Dedifferentiated amniotic fluid mesenchymal stem cell (primary cell): ENCODE measurements at regions not wholly inside any gene's neighbourhood (a gene's known extent, or its start where the extent isn't known, plus 50 kb on each side); places are given as distances from the start of the nearest gene placed in this dataset.

Experiments used
- DNase-seq: peaks from one replicate; pipeline ENCODE4 v3.0.0-alpha.2; 2016; ENCODE audit errors: extremely low spot score

DNA sequence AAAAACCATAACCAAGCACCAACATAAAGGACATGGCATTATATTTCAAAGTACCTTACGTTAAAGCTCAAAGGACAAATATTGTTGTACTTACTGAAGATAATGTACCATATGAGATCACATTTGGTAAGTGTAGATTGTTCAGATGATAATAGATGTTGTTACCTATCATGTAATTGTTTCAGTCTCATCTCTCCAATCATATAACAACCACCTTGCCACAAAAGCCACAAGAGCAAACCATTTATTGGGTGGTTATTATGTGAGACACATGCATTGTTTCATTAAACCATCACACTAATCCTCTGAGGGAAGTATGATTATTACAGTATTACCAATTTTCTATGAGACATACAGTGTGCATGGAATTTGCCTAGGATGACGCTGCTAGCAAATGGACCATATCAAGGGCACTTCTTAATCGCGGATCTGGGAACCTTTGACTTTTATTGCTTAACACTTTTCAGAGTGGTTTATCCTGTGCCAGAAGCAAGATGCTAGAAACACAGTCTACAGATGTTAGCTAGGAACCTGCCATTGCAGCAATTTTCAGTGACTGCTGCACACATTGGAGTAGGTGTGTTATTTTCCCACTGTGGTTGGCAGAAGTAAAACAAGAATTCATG lies 149.8 kb upstream of the AKIRIN2 start:
- no peak for DNase-seq

DNA sequence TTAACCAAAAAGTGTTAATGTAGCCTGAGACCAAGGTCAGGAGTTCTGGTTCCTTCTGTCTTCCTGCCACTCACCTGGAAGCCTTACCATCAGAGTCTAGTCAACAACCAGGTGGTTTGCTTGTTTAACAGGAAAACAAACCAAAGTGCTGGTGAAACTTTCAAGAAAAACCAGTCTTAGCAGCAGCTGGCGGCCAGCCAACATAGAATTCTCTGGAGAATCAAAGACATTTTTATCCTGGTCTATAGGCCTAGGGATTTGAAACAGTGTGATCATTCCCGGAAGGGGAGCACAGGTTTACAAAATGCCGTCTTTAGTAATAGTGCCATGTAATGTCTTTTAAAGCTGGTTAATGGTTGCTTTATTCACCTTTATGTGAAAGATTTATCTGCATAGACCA lies 146.6 kb upstream of the AKIRIN2 start:
- no peak for DNase-seq

DNA sequence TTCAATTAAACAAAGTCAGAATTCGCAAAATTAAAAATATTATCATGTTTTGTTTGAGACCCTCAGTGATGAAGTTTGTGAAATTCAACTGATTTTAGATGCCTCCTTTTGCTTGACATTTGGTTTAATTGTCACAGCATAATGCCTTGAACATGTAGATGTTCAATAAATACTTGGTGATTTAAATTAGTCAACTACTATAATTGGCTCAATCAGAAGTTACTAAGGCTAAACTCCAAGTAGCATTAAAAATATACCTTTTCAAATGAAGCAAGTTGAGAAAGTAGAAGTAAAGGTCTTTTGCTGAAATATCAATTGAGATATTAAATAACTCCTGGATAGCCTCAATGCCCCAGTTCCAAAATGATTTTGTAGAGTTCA lies 145.8 kb upstream of the AKIRIN2 start:
- no peak for DNase-seq

DNA sequence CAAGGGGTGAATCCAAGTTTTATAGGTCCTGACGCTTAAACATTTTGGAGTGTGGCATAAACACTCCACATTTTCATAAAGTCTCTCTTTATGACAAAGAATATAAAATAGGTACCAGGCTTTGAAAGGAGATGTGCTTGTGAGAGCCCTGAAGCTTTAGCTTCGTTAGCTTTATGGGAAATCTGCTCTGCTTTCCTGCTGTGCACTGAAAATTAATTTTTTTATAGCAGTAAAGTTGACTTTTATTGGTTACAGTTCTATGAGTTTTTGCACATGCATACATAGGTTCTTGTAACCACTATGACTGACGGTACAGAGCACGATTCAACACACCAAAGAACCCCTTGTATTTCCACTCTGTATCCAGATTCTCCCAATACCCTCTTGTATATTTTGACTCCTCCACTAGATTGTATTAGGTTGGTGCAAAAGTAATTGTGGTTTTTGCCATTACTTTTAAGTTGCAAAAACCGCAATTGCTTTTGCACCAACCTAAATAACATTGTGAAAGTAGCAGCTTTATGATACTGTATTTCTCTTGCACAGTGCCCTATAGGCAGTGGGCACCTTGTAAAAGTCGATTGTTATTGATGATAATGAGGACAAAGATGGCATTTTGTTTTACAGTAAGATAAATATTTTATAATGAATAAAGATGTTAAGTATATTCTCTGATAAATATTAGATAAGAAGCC lies 145.2 kb upstream of the AKIRIN2 start:
- DNase-seq: no peak

DNA sequence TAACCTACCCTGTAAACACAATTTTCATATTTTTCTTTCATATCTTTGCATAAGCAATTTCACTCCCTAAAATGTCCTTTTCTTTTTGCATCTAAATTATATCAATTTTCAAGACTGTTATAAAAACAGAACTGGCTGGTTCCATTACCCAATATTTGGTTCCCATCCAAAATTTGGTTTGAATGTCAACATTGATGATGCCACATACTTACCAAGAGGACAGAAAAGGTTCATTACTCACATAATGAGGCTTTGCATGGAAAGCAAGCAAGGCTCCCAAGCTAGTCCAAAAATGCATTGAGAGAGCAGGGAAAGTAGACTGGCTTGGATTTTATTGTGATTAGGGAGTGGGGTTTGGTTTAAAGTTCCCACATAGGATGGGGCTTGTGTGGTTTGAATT lies 144.4 kb upstream of the AKIRIN2 start:
- no peak for DNase-seq

DNA sequence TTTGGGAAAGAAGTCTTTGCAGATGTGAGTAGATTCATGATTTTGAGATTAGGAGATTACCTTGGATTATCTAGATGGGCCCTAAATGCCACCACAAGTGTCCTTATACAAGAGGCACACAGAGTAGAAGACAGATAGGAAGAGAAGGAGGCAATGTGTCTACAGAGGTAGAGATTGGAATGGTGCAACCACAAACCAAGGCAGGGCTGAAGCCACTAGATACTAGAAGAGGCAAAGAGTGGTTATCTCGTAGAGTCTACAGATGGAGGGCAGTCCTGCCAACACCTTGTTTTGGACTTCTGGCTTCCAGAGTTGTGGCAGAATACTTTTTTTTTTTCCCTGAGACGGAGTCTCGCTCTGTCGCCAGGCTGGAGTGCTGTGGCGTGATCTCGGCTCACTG lies 138.3 kb upstream of the AKIRIN2 start:
- DNase-seq: no peak

DNA sequence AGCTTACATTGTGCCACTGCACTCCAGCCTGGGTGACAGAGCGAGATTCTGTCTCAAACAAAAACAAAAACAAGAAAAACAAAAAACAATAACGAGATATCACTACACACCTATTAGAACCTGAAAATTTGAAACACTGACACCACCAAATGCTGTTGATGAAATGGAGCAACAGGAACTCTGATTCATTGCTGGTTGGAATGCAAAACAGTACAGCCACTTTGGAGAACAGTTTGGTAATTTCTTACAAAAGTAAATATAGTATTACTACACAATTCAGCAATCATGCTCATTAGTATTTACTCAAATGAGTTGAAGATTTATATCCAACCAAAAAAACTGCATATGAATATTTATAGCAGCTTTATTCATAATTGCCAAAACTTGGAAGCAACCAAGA lies 135.8 kb upstream of the AKIRIN2 start:
- no peak for DNase-seq

DNA sequence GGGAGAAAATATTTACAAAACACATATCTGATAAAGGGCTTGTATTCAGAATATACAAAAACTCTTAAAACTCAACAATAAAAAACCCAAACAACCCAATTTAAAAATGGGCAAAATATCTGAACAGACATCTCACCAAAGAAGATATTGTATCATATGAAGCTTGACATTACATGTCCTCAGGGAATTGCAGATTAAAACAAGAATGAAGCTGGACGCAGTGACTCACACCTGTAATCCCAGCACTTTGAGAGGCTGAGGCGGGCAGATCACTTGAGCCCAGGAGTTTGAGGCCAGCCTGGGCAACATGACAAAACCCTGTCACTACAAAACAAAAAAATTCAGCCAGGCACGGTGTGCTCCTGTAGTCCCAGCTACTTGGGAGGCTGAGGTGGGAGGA lies 135.4 kb upstream of the AKIRIN2 start:
- no peak for DNase-seq

DNA sequence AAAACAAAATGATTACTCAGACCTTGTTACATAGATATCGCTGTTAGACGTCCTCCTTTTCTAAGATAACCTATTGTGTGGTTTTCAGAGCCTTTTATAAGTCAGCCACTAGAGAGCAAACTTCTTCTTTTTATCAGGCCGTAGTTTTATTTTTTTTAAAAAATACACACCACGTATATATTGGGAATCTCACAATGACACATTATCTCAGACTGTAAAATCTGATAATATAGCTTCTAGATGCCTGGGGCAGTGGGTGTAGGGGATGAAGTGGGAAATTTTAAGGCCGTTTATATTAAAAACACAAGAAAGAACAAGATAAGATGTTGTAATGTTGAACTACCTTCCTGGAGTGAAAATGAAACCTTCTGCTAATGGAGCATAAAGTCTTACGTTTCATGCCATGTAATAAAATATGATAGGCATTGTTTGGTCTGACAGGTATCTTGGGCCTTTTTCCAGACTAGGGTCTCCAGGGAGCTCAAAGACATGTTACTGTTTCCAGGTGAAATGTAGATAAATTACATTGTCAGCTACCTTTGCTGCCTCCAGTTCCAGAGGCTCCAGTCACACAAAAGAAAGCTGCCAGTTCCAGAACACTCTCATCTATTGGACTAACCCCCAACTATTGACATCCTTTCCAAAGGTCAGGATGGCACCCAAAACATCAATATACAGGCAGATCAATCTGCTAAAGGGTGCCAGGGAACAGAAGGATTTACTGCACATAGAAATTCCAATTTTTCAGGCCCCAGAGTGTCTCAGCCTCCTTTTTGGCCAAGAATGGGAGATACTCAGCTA lies 130.2 kb upstream of the AKIRIN2 start:
- no peak for DNase-seq

DNA sequence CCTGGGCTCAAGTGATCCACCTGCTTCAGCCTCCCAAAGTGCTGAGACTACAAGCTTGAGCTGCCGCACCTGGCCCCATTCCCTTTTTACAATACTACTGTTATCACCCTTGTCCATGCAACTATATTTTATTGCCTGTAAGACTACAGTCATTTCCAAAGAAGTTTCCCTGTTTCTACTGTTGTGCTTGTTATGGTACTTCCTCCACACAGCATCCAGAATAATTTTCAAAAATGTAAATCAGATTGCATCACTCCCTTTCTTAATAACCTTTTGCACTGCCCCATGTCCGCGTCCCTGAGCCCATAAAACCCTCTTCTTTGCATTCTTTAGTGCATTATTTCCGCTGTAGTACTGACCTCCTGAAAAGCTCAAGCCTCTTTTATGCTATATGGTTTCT lies 128.9 kb upstream of the AKIRIN2 start:
- DNase-seq: no peak

DNA sequence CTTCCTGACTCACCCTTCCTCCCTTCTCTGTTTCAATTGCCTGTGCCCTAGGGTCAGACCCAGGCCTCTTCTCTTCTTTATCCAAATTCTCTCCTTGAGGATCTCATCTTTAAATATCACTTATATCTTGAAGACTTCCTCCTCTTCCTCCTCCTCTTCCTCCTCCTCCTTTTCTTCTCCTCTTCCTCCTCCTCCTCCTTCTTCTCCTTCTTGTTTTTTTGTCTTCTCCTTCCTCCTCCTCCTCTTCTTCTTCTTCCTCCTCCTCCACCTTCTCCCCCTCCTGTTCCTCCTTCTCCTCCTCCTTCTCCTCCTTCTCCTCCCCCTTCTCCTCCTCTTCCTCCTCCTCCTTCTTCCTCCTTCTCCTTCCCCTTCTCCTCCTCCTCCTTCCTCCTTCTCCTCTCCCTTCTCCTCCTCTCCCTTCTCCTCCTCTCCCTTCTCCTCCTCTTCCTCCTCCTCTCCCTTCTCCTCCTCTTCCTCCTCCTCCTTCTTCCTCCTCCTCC lies 127.6 kb upstream of the AKIRIN2 start:
- DNase-seq: no peak

DNA sequence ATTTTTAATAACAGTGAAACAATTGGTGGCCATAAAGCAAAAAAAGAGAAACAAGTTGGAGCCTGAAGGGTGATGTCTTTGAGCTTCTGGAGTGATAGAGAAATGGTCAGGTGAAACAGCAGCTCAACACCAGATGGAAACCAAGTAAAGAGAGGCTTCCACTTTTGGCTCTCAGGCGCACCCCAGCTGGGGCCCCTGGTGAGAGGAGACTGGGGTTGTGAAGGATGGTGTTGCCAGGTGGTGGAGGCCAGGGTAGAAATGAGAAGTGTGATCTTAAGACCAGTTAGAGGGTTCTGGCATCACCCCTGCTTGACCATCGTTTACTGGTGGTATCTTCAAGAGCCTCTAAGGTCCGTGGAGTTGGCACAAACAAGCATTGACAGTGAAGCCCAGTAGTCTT lies 126.0 kb upstream of the AKIRIN2 start:
- DNase-seq: no peak

DNA sequence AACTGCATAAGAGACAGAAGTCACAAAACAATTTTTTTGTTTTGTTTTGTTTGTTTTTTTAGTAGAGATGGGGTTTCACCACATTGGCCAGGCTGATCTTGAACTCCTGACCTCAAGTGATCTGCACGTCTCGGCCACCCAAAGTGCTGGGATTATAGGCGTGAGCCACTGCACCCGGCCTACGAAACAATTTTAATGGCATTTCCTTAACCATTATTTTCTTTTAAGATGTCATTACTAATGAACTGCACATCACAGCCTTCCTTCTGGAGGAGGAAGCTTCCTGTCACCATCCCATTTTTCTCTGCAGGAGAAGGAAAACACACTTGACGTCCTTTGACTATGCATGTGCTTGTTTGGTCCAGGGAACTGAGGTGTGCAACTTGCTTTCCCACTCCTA lies 125.3 kb upstream of the AKIRIN2 start:
- no peak for DNase-seq

DNA sequence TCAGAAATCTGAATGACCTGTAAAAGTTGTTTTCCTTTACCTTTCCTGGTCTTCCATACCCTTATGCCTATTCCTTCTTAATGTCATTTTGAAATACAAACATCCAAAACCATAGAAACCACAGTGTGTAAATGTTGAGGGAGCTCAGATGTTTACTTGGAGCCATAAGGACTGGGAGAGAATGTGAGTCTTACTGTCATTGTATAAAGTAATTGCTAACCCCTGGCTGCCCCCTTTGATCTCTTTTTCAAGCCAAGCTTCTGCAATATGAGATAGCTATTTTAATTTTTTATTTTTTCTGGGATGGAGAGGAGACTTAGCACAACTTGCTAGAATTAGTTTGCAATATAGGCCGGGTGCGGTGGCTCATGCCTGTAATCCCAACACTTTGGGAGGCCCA lies 124.4 kb upstream of the AKIRIN2 start:
- no peak for DNase-seq

DNA sequence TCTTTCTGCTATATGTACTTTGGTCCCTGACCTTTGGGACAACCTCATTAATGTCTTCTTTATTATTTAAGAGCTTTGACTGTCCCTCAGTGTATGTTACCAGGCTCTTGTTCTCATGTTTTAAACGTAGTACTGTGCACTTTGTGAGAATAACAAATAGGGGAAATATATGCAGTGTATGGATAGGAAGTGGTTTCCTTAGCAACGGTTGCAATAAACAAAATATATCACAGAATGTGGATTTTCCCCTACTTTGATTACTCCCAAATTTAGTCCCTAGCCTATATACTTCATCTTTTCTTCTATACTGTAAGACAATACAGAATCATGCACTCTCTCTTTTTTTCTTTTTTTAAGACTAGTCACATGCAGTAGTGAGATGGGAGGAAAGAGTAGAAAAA lies 123.8 kb upstream of the AKIRIN2 start:
- DNase-seq: no peak

DNA sequence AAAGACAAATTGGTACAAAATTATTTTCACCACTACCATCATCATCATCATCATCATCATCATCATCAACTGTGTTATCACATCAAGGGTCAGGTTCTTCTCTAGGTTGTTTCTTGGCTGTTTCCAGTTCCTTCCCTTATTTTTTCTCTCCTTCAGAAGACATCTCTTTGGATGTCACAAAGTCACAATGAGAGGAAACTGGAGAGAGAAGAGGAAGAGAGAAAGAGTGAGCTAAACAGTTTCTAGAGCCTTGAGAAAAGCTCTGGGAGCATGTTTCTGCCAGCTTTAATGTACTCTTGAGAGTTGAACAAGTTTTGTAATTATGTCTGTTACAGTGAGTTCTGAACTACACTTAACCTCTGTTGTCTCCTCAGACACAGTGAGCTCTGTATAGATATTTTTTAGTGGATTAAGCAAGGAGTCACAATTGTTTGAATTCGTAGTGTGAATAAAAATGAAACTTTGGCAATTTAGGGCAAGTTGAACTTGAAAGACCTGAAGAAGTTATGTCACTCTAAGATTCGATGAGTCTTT lies 123.0 kb upstream of the AKIRIN2 start:
- DNase-seq: no peak

DNA sequence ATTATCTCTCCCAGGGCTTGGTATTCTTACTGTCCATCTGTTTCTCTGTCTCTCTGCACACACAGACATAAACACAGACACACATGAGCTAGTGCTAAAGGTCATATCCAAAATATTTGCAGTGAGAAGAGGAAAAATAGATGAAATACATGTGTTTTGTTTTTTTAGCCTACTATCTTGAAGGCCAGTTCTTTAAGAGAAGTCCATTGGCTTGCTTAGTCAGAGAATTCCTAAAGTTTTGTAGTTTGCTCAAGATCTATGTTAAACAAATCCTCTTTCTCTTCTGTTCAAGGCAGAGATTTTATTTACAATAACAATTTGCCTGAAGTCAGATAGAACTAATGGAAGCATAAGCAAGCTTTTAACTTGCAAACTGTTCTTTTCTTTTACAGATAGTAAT lies 120.0 kb upstream of the AKIRIN2 start:
- peak; percentile 17 for DNase-seq

DNA sequence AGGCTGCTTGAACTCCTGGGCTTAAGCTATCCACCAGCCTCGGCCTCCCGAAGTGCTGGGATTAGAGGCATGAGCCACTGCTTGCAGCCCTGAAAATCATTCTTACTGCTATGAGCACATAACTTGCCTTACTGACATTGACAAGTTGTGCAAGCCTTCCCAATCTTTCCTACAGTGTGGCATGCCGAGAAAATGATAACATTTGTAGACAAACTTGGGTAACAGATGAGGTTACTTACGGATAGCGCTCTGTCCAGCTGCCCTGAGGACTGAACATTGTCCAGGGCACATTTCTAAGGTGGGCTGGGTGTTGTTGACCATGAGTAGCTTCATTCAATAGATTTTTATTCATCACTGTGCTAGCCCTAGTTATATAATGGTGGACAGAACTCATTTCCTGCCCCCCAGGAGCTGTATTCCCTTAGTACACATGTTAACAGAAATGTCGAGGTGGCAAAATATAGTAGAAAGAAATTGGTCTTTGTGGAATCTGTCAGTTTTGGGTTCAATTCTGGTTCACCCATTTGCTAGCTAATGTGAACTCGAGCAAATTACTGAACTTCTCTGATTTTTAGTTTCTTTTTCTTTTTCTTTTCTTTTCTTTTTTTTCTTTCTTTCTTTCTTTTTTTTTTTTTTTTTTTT lies 118.4 kb upstream of the AKIRIN2 start:
- no peak for DNase-seq

DNA sequence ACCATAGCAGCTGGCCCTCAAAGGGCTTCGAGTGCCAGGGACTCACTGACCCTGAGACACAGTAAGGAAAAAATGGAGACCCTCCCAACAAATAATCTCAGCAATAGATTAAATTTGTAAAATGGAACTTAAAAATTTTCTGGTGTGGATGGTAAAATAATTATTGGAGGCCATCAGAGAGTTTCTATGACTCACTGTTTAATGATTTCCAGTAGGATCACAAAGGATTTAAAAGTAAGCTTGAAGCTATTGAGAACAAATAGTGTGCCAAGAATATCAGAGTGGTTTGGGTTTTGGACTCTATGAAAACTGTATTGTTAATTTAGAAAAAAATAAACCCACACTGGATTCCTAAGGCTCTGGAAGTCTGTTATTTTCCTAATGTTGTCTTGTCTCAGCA lies 115.2 kb upstream of the AKIRIN2 start:
- peak; percentile 16 for DNase-seq

DNA sequence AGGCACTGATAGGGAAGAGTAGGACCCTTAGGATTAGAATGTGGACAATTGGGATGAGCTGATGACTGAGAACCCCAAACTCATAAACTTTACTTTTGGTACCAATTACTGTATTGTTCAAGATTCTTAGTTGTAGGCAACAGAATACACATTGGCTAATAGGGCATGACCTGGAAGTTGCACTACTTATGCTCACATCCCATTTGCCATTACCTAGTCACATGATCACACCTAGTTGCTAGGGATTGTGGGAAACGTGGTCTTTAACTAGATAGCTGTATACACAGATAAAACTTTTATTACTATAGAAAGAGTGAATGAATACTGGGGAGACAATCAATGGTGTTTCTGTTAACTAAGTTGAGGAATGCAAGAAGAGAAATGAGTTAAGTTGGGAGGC lies 113.4 kb upstream of the AKIRIN2 start:
- DNase-seq: no peak

DNA sequence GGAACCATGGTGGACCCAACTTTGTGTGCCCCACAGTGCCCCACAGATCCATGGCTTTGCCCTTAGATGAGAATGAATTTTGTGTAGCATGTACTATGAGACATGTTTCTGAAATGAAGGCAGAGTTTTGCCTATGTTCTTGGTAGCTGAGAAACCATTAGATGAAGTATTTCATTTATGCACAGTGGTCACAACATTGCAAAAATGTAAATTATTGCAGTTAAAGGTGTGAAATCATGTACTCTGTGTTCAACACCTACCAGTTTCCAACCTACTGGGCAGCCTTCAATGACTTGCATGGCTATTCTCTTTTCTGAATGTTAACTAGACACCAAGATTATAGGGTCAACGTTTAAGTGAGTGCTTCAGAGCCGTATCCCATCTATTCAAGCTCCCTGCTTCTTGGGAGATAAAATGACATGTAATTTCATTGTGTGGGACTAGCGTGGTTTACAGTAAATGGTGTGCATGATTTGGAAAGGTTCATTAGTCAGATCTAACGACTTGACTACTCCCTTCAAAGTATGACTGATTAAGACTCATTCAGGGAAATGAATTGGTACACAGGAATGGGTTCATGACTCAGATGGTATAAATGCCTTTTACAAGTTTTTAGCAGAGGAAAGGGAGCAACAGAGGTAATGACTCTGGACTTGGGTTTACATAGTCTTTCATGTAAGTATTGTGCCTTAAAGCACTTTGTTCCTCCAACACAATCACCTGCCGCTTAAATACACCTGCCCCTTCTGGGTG lies 106.1 kb upstream of the AKIRIN2 start:
- DNase-seq: no peak

DNA sequence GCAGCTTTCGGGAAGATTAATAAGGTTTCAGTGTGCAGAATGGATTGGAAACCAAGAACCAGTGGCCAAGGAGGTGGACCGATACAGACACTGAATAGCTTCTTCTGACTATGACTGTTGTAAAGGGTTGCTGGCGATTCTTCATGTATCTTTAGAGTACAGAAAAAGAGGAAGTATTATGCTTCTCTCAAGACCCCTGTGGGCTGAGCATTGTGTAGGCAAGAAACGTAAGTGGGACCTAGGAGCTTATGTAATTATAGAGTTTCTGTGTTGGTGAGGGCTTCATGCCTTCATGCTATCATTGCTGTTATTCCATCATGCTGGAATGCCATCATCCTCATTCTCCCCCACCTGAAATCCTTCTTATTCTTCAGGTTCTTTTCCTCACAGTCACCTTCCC lies 105.4 kb upstream of the AKIRIN2 start:
- no peak for DNase-seq
